Astrocyte (in vitro differentiated cells and primary cell): ENCODE measurements at regions not wholly inside any gene's neighbourhood (a gene's known extent, or its start where the extent isn't known, plus 50 kb on each side); places are given as distances from the start of the nearest gene placed in this dataset.

Source experiments
- CTCF ChIP-seq: IDR thresholded peaks from 2 replicates; pipeline ENCODE4 v1.5.1; 2011; ENCODE audit warnings: low read depth, mild to moderate bottlenecking, inconsistent platforms, low read length, moderate library complexity; ENCODE audit not compliant: insufficient read depth
- EZH2 ChIP-seq: IDR thresholded peaks from 2 replicates; pipeline ENCODE4 v1.6.1; 2012; ENCODE audit warnings: mild to moderate bottlenecking, low read length, inconsistent platforms; ENCODE audit not compliant: insufficient read depth

- TF ChIP-seq CTCF, result no peak
- no peak for TF ChIP-seq EZH2
Observed at GRCh38 chr16:52237823-52238222, 309.1 kb downstream of the TOX3 start.
